ENCODE measurements at regions not wholly inside any gene's neighbourhood (a gene's known extent, or its start where the extent isn't known, plus 50 kb on each side); places are given as distances from the start of the nearest gene placed in this dataset.

DNA sequence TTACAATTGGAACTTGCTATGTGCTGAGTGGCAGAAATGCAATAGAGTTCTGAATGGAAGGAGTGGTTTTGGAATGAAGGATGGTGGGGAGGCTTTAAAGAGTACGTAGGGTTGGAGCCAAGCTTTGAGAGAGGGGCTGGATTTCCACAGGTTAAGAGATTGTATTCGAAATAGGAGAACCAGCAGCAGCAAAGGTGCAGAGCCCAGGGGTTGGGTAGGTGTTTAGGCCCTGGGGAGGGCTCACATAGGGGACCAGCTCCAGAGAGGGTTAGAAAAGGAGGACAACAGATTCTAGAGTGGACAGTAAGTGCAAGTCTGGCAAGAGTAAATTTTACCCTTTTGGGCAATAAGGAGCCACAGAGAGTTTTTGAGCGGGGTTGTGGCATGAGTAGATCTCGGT lies 297.2 kb downstream of the RPS24 start:
- TF ChIP-seq CTCF (IDR thresholded peaks at IDR 0.05), result no peak
- peak overlapping the region in 1 of 2 donors; percentile 83 for H3K27ac ChIP-seq
- no peak for DNase-seq (ENCODE audit: low spot score)
- H3K4me3 ChIP-seq, result no peak overlapping the region

DNA sequence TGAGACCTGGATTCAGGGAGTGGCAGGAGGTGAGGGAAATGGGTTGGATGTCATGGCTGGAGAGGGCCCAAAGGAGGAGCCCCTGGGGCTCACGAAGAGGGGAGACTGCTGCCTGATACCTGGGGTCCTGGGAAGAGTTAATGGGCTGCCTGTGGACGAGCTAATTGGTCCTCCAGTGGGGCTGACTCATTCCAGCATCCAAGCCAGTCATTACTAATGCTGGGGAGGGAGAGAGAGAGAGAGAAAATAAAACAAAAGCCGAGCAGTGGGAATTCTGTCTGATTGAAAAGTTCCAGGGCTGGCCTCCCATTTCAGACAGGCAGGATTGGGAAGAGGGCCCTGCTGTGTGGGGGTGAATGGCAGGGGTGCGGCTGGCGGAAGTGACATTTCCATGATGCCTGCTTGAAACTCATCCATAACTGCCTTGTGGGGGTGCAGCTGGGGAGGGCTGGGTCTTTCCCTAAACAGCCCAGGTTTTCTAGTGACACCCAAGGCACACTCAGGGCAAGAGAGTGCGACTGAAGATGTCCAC lies 297.8 kb downstream of the RPS24 start:
- DNase-seq (ENCODE audit: low spot score), result peak; percentile 63
- H3K27ac ChIP-seq, result peak overlapping the region in 1 of 2 donors; percentile 83
- H3K4me3 ChIP-seq, result no peak overlapping the region
- no peak for TF ChIP-seq CTCF (IDR thresholded peaks at IDR 0.05)

DNA sequence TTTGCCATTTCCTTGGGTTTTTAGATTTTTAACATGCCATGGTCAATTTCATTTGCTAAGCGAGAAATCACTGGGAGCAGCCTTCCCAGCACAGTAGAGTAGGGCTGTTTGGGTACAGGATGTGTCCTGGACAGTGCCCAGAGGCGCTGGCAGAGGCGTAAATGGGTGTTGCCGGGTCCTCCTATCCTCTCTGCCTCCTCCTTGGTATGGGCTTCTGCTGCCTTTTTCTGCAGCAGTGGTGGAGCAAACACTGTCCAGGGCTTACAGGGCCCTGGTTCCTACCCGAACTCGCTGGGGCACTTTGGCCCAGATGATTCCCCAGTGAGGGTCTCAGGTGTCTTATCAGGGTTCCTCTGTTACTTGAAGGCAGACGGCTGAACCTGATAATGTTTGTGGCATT lies 298.3 kb downstream of the RPS24 start:
- Histone ChIP-seq H3K27ac (peak overlapping the region in 1 of 2 donors; percentile 83), H3K4me3 (no peak overlapping the region)
- DNase-seq (ENCODE audit: low spot score), result peak; percentile 75
- TF ChIP-seq CTCF (IDR thresholded peaks at IDR 0.05), result no peak

DNA sequence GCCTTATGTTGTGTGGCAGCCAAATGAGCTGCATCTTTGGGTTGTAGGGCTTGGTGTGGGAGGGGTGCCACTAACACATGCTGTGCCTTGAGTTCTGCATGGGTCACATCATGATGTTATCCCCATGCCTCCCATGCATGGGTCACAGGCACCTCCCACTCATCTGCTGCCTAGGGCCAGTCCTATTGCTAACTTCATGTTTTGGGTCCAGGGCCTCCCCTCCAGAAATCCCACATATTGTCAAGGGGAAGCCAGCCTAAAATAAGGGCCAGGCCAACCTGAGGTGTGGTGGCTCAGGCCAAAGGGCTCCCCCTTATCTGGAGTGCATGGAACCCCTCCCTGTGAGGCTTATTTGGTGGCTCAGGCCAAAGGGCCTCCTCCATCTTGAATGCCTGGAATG lies 299.0 kb downstream of the RPS24 start:
- TF ChIP-seq CTCF (IDR thresholded peaks at IDR 0.05), result no peak
- DNase-seq (ENCODE audit: low spot score), result peak; percentile 41
- Histone ChIP-seq H3K27ac (peak overlapping the region in 1 of 2 donors; percentile 83), H3K4me3 (no peak overlapping the region)

DNA sequence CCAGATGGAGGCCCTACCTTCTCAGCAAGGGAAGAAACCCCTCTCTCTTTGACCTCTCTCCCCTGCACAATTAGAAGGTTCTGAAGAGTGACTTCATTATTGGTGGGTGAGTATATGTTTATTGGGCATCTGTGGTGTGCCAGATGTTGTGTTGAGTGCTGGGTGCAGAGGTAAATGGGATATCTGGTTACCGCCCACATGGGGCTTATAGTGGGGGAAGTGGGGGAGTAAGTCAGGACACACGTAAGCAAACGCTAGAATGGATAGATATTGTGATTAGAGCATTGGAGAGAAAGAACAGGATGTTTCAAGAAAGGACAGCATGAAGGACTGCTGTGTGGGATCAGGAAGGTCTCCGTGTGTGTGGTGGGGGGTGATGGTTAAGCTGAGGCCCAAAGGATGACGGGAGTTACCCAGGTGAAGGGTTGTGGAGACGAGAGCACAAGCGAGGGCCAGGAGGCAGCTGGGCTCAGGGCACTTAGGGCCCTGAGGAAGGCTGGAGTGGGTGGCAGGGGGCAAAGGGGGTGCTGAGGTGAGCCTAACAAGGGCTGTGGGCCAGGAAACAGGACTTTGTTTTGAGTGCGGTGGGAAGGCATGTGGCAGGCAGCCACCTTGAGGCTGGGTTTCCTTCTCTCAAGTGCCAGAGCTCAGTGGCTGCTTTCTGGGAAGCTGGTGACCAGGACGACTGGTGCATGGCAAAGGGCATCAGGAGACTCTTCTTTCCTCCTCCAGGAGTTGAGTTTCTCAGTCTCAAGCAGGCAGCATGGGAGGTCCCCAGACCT lies 299.9 kb downstream of the RPS24 start:
- DNase-seq (ENCODE audit: low spot score), result peak; percentile 47
- Histone ChIP-seq H3K4me3 (no peak overlapping the region), H3K27ac (no peak overlapping the region)
- TF ChIP-seq CTCF (IDR thresholded peaks at IDR 0.05), result no peak

- Histone ChIP-seq H3K27ac (peak overlapping the region; percentile 21 to 77), H3K4me3 (no peak overlapping the region)
- TF ChIP-seq CTCF (IDR thresholded peaks at IDR 0.05), result no peak
- no peak for DNase-seq (ENCODE audit: low spot score)
Measured at GRCh38 chr10:78335371-78335690, 301.7 kb downstream of the RPS24 start.

Measured in coronary artery (tissue), 2 donors.